ENCODE measurements at regions not wholly inside any gene's neighbourhood (a gene's known extent, or its start where the extent isn't known, plus 50 kb on each side); places are given as distances from the start of the nearest gene placed in this dataset.

DNA sequence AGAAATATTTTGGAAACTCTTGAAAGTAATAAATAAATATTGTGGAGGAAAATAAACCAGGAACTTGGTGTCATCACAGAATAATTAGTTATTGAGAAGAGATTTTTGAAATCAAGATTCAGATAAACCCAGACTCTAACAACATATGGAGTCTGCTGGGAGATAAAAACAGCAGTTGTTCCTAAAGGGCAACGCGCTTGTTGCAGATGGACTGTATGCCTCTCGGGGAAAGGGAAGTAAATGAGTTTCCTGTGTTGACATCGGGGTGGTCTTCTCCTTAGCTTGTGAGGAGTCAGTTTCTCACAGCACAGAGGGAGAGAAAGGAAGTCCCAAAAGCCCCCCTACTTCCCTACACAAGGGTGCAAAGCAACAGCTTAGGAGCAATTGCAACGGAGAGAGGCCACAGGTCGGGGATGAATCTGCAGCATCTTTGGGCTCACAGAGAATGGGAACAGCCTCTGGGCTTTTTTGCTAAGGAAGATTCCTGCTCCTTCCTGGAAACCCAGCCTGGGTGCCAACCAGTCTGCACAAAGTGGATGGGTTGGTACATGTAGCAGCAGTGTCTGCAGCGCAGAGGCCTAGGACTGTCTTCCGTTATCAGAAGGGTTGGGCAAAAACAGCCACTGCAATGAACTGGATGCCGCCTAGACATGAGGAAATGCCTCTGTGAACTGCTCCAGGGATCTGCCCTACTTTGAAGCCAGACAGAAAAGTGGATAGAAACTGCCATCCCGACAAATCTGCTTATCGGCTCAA is 603.0 kb upstream of the NRSN1 start:
- H3K4me1 ChIP-seq (ENCODE audit: insufficient read depth, low read length), result no peaks in the 10 kb centered on the region
- no peak overlapping the region for H3K27ac ChIP-seq (ENCODE audit: low read depth, low read length)
- no peaks in the 10 kb centered on the region for H3K27me3 ChIP-seq (ENCODE audit: insufficient read depth, low read length)
- H3K4me2 ChIP-seq (ENCODE audit: insufficient read depth, low read length), result no peak overlapping the region
- no peaks in the 10 kb centered on the region for H4K20me1 ChIP-seq (ENCODE audit: insufficient read depth, low read length)
- H3K79me2 ChIP-seq (ENCODE audit: insufficient read depth, low read length), result no peaks in the 10 kb centered on the region
- H3K9me3 ChIP-seq (ENCODE audit: low read depth, low read length), result no peaks in the 10 kb centered on the region
- H3K36me3 ChIP-seq (ENCODE audit: insufficient read depth, low read length), result no peaks in the 10 kb centered on the region
- no peak overlapping the region for H3K4me3 ChIP-seq (ENCODE audit: insufficient read depth, low read length)
- TF ChIP-seq CTCF (IDR thresholded peaks at IDR 0.05; ENCODE audit: extremely low read depth, low read depth, low read length), result no peak
- DNase-seq (ENCODE audit: insufficient read length, low spot score, missing footprints), result no peak
- H2AFZ ChIP-seq (ENCODE audit: low read length), result no peak overlapping the region

- no peak for DNase-seq (ENCODE audit: insufficient read length, low spot score, missing footprints)
- H2AFZ ChIP-seq (ENCODE audit: low read length), result no peak overlapping the region
- H3K4me1 ChIP-seq (ENCODE audit: insufficient read depth, low read length), result no peaks in the 10 kb centered on the region
- no peak overlapping the region for H3K4me3 ChIP-seq (ENCODE audit: insufficient read depth, low read length)
- no peak overlapping the region for H3K4me2 ChIP-seq (ENCODE audit: insufficient read depth, low read length)
- no peak overlapping the region for H3K27ac ChIP-seq (ENCODE audit: low read depth, low read length)
- no peaks in the 10 kb centered on the region for H3K36me3 ChIP-seq (ENCODE audit: insufficient read depth, low read length)
- no peak for TF ChIP-seq CTCF (IDR thresholded peaks at IDR 0.05; ENCODE audit: extremely low read depth, low read depth, low read length)
- H3K27me3 ChIP-seq (ENCODE audit: insufficient read depth, low read length), result no peaks in the 10 kb centered on the region
- H3K79me2 ChIP-seq (ENCODE audit: insufficient read depth, low read length), result no peaks in the 10 kb centered on the region
- H3K9me3 ChIP-seq (ENCODE audit: low read depth, low read length), result no peaks in the 10 kb centered on the region
- no peaks in the 10 kb centered on the region for H4K20me1 ChIP-seq (ENCODE audit: insufficient read depth, low read length)
Measured at GRCh38 chr6:23523771-23524170, 602.2 kb upstream of the NRSN1 start.

DNA sequence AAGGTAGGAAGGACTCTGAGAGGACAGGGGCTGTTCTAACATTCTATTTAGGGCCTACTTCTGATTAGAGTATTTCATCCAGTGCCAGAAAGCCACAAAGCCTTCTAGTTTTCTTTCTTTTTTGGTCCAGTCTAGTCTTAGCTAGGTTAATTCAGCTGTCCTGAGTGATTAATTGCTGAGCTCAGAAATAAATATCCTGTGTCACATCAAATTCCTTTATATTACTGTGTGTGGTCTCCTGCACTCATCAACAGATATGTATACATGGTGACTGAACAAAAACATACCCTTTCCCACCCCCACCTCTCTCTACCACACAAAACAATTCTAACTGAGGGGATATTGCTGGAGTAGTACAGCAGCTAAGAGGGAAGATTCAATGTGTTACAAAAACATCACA is 601.5 kb upstream of the NRSN1 start:
- Histone ChIP-seq H3K79me2 (ENCODE audit: insufficient read depth, low read length) (no peaks in the 10 kb centered on the region), H3K36me3 (ENCODE audit: insufficient read depth, low read length) (no peaks in the 10 kb centered on the region), H3K9me3 (ENCODE audit: low read depth, low read length) (no peaks in the 10 kb centered on the region), H2AFZ (ENCODE audit: low read length) (no peak overlapping the region), H3K4me3 (ENCODE audit: insufficient read depth, low read length) (no peak overlapping the region), H3K27me3 (ENCODE audit: insufficient read depth, low read length) (no peaks in the 10 kb centered on the region), H3K27ac (ENCODE audit: low read depth, low read length) (no peak overlapping the region), H3K4me2 (ENCODE audit: insufficient read depth, low read length) (no peak overlapping the region), H3K4me1 (ENCODE audit: insufficient read depth, low read length) (no peaks in the 10 kb centered on the region), H4K20me1 (ENCODE audit: insufficient read depth, low read length) (no peaks in the 10 kb centered on the region)
- no peak for TF ChIP-seq CTCF (IDR thresholded peaks at IDR 0.05; ENCODE audit: extremely low read depth, low read depth, low read length)
- DNase-seq (ENCODE audit: insufficient read length, low spot score, missing footprints), result no peak

- no peak overlapping the region for H3K4me3 ChIP-seq (ENCODE audit: insufficient read depth, low read length)
- no peaks in the 10 kb centered on the region for H3K9me3 ChIP-seq (ENCODE audit: low read depth, low read length)
- no peaks in the 10 kb centered on the region for H3K79me2 ChIP-seq (ENCODE audit: insufficient read depth, low read length)
- H3K4me1 ChIP-seq (ENCODE audit: insufficient read depth, low read length), result no peaks in the 10 kb centered on the region
- no peaks in the 10 kb centered on the region for H3K36me3 ChIP-seq (ENCODE audit: insufficient read depth, low read length)
- no peak for TF ChIP-seq CTCF (IDR thresholded peaks at IDR 0.05; ENCODE audit: extremely low read depth, low read depth, low read length)
- H3K4me2 ChIP-seq (ENCODE audit: insufficient read depth, low read length), result no peak overlapping the region
- H2AFZ ChIP-seq (ENCODE audit: low read length), result no peak overlapping the region
- no peaks in the 10 kb centered on the region for H4K20me1 ChIP-seq (ENCODE audit: insufficient read depth, low read length)
- H3K27ac ChIP-seq (ENCODE audit: low read depth, low read length), result no peak overlapping the region
- no peak for DNase-seq (ENCODE audit: insufficient read length, low spot score, missing footprints)
- H3K27me3 ChIP-seq (ENCODE audit: insufficient read depth, low read length), result no peaks in the 10 kb centered on the region
Measured at GRCh38 chr6:23526526-23526925, 599.5 kb upstream of the NRSN1 start.

Data from osteoblast (primary cell).